C1 segment of cervical spinal cord (tissue), 14 donors: ENCODE measurements at regions not wholly inside any gene's neighbourhood (a gene's known extent, or its start where the extent isn't known, plus 50 kb on each side); places are given as distances from the start of the nearest gene placed in this dataset.

Experiments used
- DNase-seq, 14 donors: peaks; one replicate each; lab custom pipeline; 2025; lab: John Stamatoyannopoulos, UW

GRCh38 chr13:47129461-47129860 is 232.6 kb upstream of the HTR2A start:
- no peak for DNase-seq

GRCh38 chr13:47126432-47126831 is 229.6 kb upstream of the HTR2A start:
- DNase-seq = no peak

GRCh38 chr13:47121092-47121763 is 224.4 kb upstream of the HTR2A start:
- no peak for DNase-seq

GRCh38 chr13:47120282-47120681 is 223.4 kb upstream of the HTR2A start:
- no peak for DNase-seq

- no peak for DNase-seq
Observed at GRCh38 chr13:47119575-47120235, 222.9 kb upstream of the HTR2A start.

GRCh38 chr13:47117268-47117667 is 220.4 kb upstream of the HTR2A start:
- DNase-seq = no peak

- no peak for DNase-seq
Observed at GRCh38 chr13:47114030-47114429, 217.2 kb upstream of the HTR2A start.

- DNase-seq = no peak
Observed at GRCh38 chr13:47112903-47113299, 216.0 kb upstream of the HTR2A start.

- no peak for DNase-seq
Observed at GRCh38 chr13:47112205-47112902, 215.5 kb upstream of the HTR2A start.

- DNase-seq = no peak
Observed at GRCh38 chr13:47111499-47111898, 214.6 kb upstream of the HTR2A start.

- no peak for DNase-seq
Observed at GRCh38 chr13:47110833-47111240, 214.0 kb upstream of the HTR2A start.

GRCh38 chr13:47110141-47110540 is 213.3 kb upstream of the HTR2A start:
- DNase-seq = no peak

- DNase-seq = no peak
Observed at GRCh38 chr13:47109028-47109427, 212.2 kb upstream of the HTR2A start.

- no peak for DNase-seq
Observed at GRCh38 chr13:47100214-47100853, 203.5 kb upstream of the HTR2A start.

- no peak for DNase-seq
Observed at GRCh38 chr13:47094734-47095434, 198.0 kb upstream of the HTR2A start.

- no peak for DNase-seq
Observed at GRCh38 chr13:47092202-47092601, 195.3 kb upstream of the HTR2A start.

- DNase-seq = no peak
Observed at GRCh38 chr13:47087841-47088240, 191.0 kb upstream of the HTR2A start.

- no peak for DNase-seq
Observed at GRCh38 chr13:47087241-47087640, 190.4 kb upstream of the HTR2A start.

GRCh38 chr13:47085346-47085745 is 188.5 kb upstream of the HTR2A start:
- DNase-seq = no peak

- DNase-seq = no peak
Observed at GRCh38 chr13:47081850-47082249, 185.0 kb upstream of the HTR2A start.

- no peak for DNase-seq
Observed at GRCh38 chr13:47081246-47081645, 184.4 kb upstream of the HTR2A start.

GRCh38 chr13:47080621-47081020 is 183.8 kb upstream of the HTR2A start:
- no peak for DNase-seq
